HEK293T (cell line): ENCODE measurements at regions not wholly inside any gene's neighbourhood (a gene's known extent, or its start where the extent isn't known, plus 50 kb on each side); places are given as distances from the start of the nearest gene placed in this dataset.

ENCODE experiments used
- FOXA1 ChIP-seq: fragments of 450-650 bp; IDR thresholded peaks from 2 replicates; pipeline ENCODE4 v1.6.1; 2016; ENCODE audit warnings: mild to moderate bottlenecking
- FOXK2 ChIP-seq: fragments of 450-650 bp; IDR thresholded peaks from 2 replicates; pipeline ENCODE4 v1.6.1; 2016; ENCODE audit warnings: mild to moderate bottlenecking
- FOXM1 ChIP-seq: fragments of 450-650 bp; IDR thresholded peaks from 2 replicates; pipeline ENCODE4 v1.6.1; 2017; ENCODE audit warnings: mild to moderate bottlenecking, borderline replicate concordance
- HDGF ChIP-seq: fragments of 450-650 bp; IDR thresholded peaks from 2 replicates; pipeline ENCODE4 v1.6.1; 2017; ENCODE audit warnings: antibody characterized with exemption, borderline replicate concordance
- LEF1 ChIP-seq: fragments of 450-650 bp; IDR thresholded peaks from 2 replicates; pipeline ENCODE4 v1.6.1; 2017; ENCODE audit warnings: mild to moderate bottlenecking, borderline replicate concordance
- SP1 ChIP-seq: fragments of 450-650 bp; IDR thresholded peaks from 2 replicates; pipeline ENCODE4 v1.6.1; 2017
- SUZ12 ChIP-seq: fragments of 450-650 bp; IDR thresholded peaks from 2 replicates; pipeline ENCODE4 v1.6.1; 2016; ENCODE audit warnings: mild to moderate bottlenecking
- TARDBP ChIP-seq: fragments of 450-650 bp; IDR thresholded peaks from 2 replicates; pipeline ENCODE4 v1.6.1; 2016
- ZNF384 ChIP-seq: fragments of 450-650 bp; IDR thresholded peaks from 2 replicates; pipeline ENCODE4 v1.6.1; 2016

DNA sequence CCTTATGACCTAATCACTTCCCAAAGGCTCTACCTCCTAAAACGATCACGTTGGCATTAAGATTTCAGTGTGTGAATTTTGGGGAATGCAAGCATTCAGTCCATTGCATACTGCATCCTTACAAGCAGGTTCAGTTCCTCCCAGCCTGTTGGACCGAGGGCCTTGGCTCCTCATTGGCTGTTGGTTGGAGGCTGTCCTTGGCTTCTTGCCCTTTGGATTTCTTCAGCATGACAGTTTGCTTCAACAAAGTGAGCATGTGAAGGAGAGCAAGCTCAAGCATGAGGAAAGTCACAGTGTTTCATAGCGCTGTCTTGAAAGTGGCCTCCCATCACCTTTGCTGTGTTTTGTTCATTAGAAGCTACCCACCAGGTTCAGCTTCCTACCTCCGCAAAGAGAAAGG is 109.5 kb downstream of the GADD45G start:
- TF ChIP-seq FOXM1 (no peak), HDGF (no peak), SP1 (no peak), FOXK2 (no peak), FOXA1 (no peak), LEF1 (no peak), ZNF384 (no peak), TARDBP (no peak), SUZ12 (no peak)
